ENCODE measurements at regions not wholly inside any gene's neighbourhood (a gene's known extent, or its start where the extent isn't known, plus 50 kb on each side); places are given as distances from the start of the nearest gene placed in this dataset.
A peak's percentile ranks its signal among the peaks of the same experiment; 100 is the strongest.

- no peaks in the 10 kb centered on the region for H3K27me3 ChIP-seq (ENCODE audit: low read depth)
- in situ Hi-C loops (cut with MboI; ENCODE audit: low sequenced_read_pairs): no loop called here
- H3K9me3 ChIP-seq: no peaks in the 10 kb centered on the region
- no peaks in the 10 kb centered on the region for H3K36me3 ChIP-seq (replicated peaks)
- DNase-seq (ENCODE audit: low spot score in 2 of 2): no peak
- no peak overlapping the region for H3K4me3 ChIP-seq
- no peaks in the 10 kb centered on the region for H3K4me1 ChIP-seq
Measured at GRCh38 chr6:45722876-45723275, 292.8 kb downstream of the CLIC5 start.

- H3K36me3 ChIP-seq (replicated peaks): no peaks in the 10 kb centered on the region
- H3K4me1 ChIP-seq: no peaks in the 10 kb centered on the region
- no peaks in the 10 kb centered on the region for H3K27me3 ChIP-seq (ENCODE audit: low read depth)
- DNase-seq (ENCODE audit: low spot score in 2 of 2): no peak
- no peak overlapping the region for H3K4me3 ChIP-seq
- no peaks in the 10 kb centered on the region for H3K9me3 ChIP-seq
- in situ Hi-C loops (cut with MboI; ENCODE audit: low sequenced_read_pairs): no loop called here
Measured at GRCh38 chr6:45721665-45722064, 294.0 kb downstream of the CLIC5 start.

- Histone ChIP-seq H3K27me3 (ENCODE audit: low read depth) (no peaks in the 10 kb centered on the region), H3K36me3 (replicated peaks) (no peaks in the 10 kb centered on the region), H3K4me3 (no peak overlapping the region), H3K4me1 (no peaks in the 10 kb centered on the region), H3K9me3 (no peaks in the 10 kb centered on the region)
- DNase-seq (ENCODE audit: low spot score in 2 of 2): no peak
- in situ Hi-C loops (cut with MboI; ENCODE audit: low sequenced_read_pairs): loop anchor here (10.0 kb wide), 1 partner anchor 1244 kb away; no protein-coding TSS in a partner anchor
Measured at GRCh38 chr6:45718871-45719270, 296.8 kb downstream of the CLIC5 start.

- no peak for DNase-seq (ENCODE audit: low spot score in 2 of 2)
- Histone ChIP-seq H3K4me3 (no peak overlapping the region), H3K9me3 (no peaks in the 10 kb centered on the region), H3K4me1 (no peaks in the 10 kb centered on the region), H3K27me3 (ENCODE audit: low read depth) (no peaks in the 10 kb centered on the region), H3K36me3 (replicated peaks) (no peaks in the 10 kb centered on the region)
- in situ Hi-C loops (cut with MboI; ENCODE audit: low sequenced_read_pairs): loop anchor here (10.0 kb wide), 1 partner anchor 1243 kb away; no protein-coding TSS in a partner anchor
Measured at GRCh38 chr6:45718131-45718530, 297.5 kb downstream of the CLIC5 start.

- Histone ChIP-seq H3K9me3 (no peaks in the 10 kb centered on the region), H3K27me3 (ENCODE audit: low read depth) (no peaks in the 10 kb centered on the region), H3K36me3 (replicated peaks) (no peaks in the 10 kb centered on the region), H3K4me3 (no peak overlapping the region), H3K4me1 (no peaks in the 10 kb centered on the region)
- DNase-seq (ENCODE audit: low spot score in 2 of 2): no peak
- in situ Hi-C loops (cut with MboI; ENCODE audit: low sequenced_read_pairs): loop anchor here (10.0 kb wide), 1 partner anchor 1243 kb away; no protein-coding TSS in a partner anchor
Measured at GRCh38 chr6:45717715-45718114, 297.9 kb downstream of the CLIC5 start.

GRCh38 chr6:45717027-45717426 lies 298.6 kb downstream of the CLIC5 start:
- Histone ChIP-seq H3K9me3 (no peaks in the 10 kb centered on the region), H3K4me3 (no peak overlapping the region), H3K36me3 (replicated peaks) (no peaks in the 10 kb centered on the region), H3K4me1 (no peaks in the 10 kb centered on the region), H3K27me3 (ENCODE audit: low read depth) (no peaks in the 10 kb centered on the region)
- in situ Hi-C loops (cut with MboI; ENCODE audit: low sequenced_read_pairs): loop anchor here (10.0 kb wide), 1 partner anchor 1242 kb away; no protein-coding TSS in a partner anchor
- DNase-seq (ENCODE audit: low spot score in 2 of 2): no peak

- no peaks in the 10 kb centered on the region for H3K27me3 ChIP-seq (ENCODE audit: low read depth)
- in situ Hi-C loops (cut with MboI; ENCODE audit: low sequenced_read_pairs): loop anchor here (10.0 kb wide), 1 partner anchor 1241 kb away; no protein-coding TSS in a partner anchor
- H3K4me1 ChIP-seq: no peaks in the 10 kb centered on the region
- DNase-seq (ENCODE audit: low spot score in 2 of 2): no peak
- H3K9me3 ChIP-seq: no peaks in the 10 kb centered on the region
- H3K36me3 ChIP-seq (replicated peaks): no peaks in the 10 kb centered on the region
- H3K4me3 ChIP-seq: no peak overlapping the region
Measured at GRCh38 chr6:45715508-45715803, 300.2 kb downstream of the CLIC5 start.

- H3K4me3 ChIP-seq: no peak overlapping the region
- no peaks in the 10 kb centered on the region for H3K9me3 ChIP-seq
- no peaks in the 10 kb centered on the region for H3K36me3 ChIP-seq (replicated peaks)
- no peaks in the 10 kb centered on the region for H3K4me1 ChIP-seq
- in situ Hi-C loops (cut with MboI; ENCODE audit: low sequenced_read_pairs): loop anchor here (10.0 kb wide), 1 partner anchor 1240 kb away; no protein-coding TSS in a partner anchor
- peak; percentile 57 to 61 for DNase-seq (ENCODE audit: low spot score in 2 of 2)
- no peaks in the 10 kb centered on the region for H3K27me3 ChIP-seq (ENCODE audit: low read depth)
Measured at GRCh38 chr6:45714741-45715507, 300.7 kb downstream of the CLIC5 start.

- no peaks in the 10 kb centered on the region for H3K4me1 ChIP-seq
- no peaks in the 10 kb centered on the region for H3K27me3 ChIP-seq (ENCODE audit: low read depth)
- no peak overlapping the region for H3K4me3 ChIP-seq
- no peak for DNase-seq (ENCODE audit: low spot score in 2 of 2)
- H3K9me3 ChIP-seq: no peaks in the 10 kb centered on the region
- in situ Hi-C loops (cut with MboI; ENCODE audit: low sequenced_read_pairs): loop anchor here (10.0 kb wide), 1 partner anchor 1239 kb away; no protein-coding TSS in a partner anchor
- H3K36me3 ChIP-seq (replicated peaks): no peaks in the 10 kb centered on the region
Measured at GRCh38 chr6:45714006-45714730, 301.5 kb downstream of the CLIC5 start.
